SU-DHL-6 (cell line): ENCODE measurements at regions not wholly inside any gene's neighbourhood (a gene's known extent, or its start where the extent isn't known, plus 50 kb on each side); places are given as distances from the start of the nearest gene placed in this dataset.

Experiments
- H2AFZ ChIP-seq: fragments of 200-600 bp; sonication (generic); 2 replicates; pipeline ENCODE4 v1.6.1; 2014; ENCODE audit warnings: low read depth, mild to moderate bottlenecking, moderate library complexity, mixed read lengths, antibody characterized with exemption, low read length; ENCODE audit not compliant: severe bottlenecking
- H3F3A ChIP-seq: fragments of 200-600 bp; shearing (Covaris generic); 2 replicates; pipeline ENCODE4 v1.6.0; 2016; ENCODE audit warnings: antibody characterized with exemption, mild to moderate bottlenecking; ENCODE audit not compliant: insufficient read depth
- H3K27ac ChIP-seq: fragments of 200-600 bp; sonication (generic); 2 replicates; pipeline ENCODE4 v1.5.1; 2016; ENCODE audit warnings: low read depth, mild to moderate bottlenecking, low read length, moderate library complexity, mixed read lengths
- H3K27me3 ChIP-seq: fragments of 200-600 bp; sonication (generic), shearing (Covaris generic); 2 replicates; pipeline ENCODE4 v1.6.0; 2014; ENCODE audit warnings: mild to moderate bottlenecking, low read length
- H3K36me3 ChIP-seq: fragments of 200-600 bp; sonication (generic); 2 replicates; pipeline ENCODE4 v1.6.1; 2014; ENCODE audit warnings: mild to moderate bottlenecking, low read length, mixed read lengths
- H3K4me2 ChIP-seq: fragments of 300-600, 200-600 bp; shearing (Covaris generic), sonication (generic); 2 replicates; pipeline ENCODE4 v1.6.0; 2014; ENCODE audit warnings: low read length, low read depth, mild to moderate bottlenecking; ENCODE audit not compliant: poor library complexity, severe bottlenecking
- H3K4me3 ChIP-seq: fragments of 200-600 bp; sonication (generic); 2 replicates; pipeline ENCODE4 v1.5.1; 2014; ENCODE audit warnings: antibody characterized with exemption, low read length, mild to moderate bottlenecking, mixed read lengths; ENCODE audit not compliant: insufficient read depth, poor library complexity, severe bottlenecking
- H3K79me2 ChIP-seq: fragments of 200-600 bp; sonication (generic); 2 replicates; pipeline ENCODE4 v1.6.1; 2014; ENCODE audit warnings: mild to moderate bottlenecking, low read length, moderate library complexity; ENCODE audit not compliant: insufficient read depth
- H3K9ac ChIP-seq: fragments of 200-600 bp; sonication (generic); 2 replicates; pipeline ENCODE4 v1.7.0; 2014; ENCODE audit warnings: mild to moderate bottlenecking, low read length
- H3K9me2 ChIP-seq: fragments of 200-600 bp; sonication (generic); replicated peaks from 2 replicates; pipeline ENCODE4 v1.6.1; 2014; ENCODE audit warnings: low read length; ENCODE audit not compliant: insufficient read depth
- H3K9me3 ChIP-seq: fragments of 200-600 bp; sonication (generic); 2 replicates; pipeline ENCODE4 v1.6.1; 2014; ENCODE audit warnings: low read length, mixed read lengths; ENCODE audit not compliant: insufficient read depth
- H4K20me1 ChIP-seq: fragments of 200-600 bp; sonication (generic); 2 replicates; pipeline ENCODE4 v1.6.1; 2014; ENCODE audit warnings: low read depth, mild to moderate bottlenecking, antibody characterized with exemption, low read length, moderate library complexity, mixed read lengths
- EZH2phosphoT487 ChIP-seq: fragments of 200-600 bp; sonication (generic), shearing (Covaris generic); conservative IDR thresholded peaks from 2 replicates; pipeline ENCODE4 v1.6.1; 2018; ENCODE audit warnings: mild to moderate bottlenecking, antibody characterized with exemption, low read length, moderate library complexity, mixed read lengths
- TF ChIP-seq, protein P1 (sequence below): fragments of 200-600 bp; sonication (generic); IDR thresholded peaks from one replicate; pipeline ENCODE4 v1.5.1; 2017; ENCODE audit warnings: antibody characterized with exemption, mild to moderate bottlenecking, low read length, moderate library complexity; ENCODE audit not compliant: insufficient read depth, poor library complexity, severe bottlenecking

GRCh38 chr7:46363688-46364087 lies 442.6 kb upstream of the IGFBP3 start:
- Histone ChIP-seq H3K4me2 (no peak overlapping the region), H3K4me3 (no peak overlapping the region), H3K9me3 (no peaks in the 10 kb centered on the region), H3K27ac (no peak overlapping the region), H3F3A (no peaks in the 10 kb centered on the region), H3K9me2 (no peaks in the 10 kb centered on the region), H4K20me1 (no peaks in the 10 kb centered on the region), H3K79me2 (no peaks in the 10 kb centered on the region), H2AFZ (no peak overlapping the region), H3K36me3 (no peaks in the 10 kb centered on the region), H3K27me3 (no peaks in the 10 kb centered on the region), H3K9ac (no peak overlapping the region)
- TF ChIP-seq, protein P1, sequence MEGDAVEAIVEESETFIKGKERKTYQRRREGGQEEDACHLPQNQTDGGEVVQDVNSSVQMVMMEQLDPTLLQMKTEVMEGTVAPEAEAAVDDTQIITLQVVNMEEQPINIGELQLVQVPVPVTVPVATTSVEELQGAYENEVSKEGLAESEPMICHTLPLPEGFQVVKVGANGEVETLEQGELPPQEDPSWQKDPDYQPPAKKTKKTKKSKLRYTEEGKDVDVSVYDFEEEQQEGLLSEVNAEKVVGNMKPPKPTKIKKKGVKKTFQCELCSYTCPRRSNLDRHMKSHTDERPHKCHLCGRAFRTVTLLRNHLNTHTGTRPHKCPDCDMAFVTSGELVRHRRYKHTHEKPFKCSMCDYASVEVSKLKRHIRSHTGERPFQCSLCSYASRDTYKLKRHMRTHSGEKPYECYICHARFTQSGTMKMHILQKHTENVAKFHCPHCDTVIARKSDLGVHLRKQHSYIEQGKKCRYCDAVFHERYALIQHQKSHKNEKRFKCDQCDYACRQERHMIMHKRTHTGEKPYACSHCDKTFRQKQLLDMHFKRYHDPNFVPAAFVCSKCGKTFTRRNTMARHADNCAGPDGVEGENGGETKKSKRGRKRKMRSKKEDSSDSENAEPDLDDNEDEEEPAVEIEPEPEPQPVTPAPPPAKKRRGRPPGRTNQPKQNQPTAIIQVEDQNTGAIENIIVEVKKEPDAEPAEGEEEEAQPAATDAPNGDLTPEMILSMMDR: no peak
- TF ChIP-seq EZH2phosphoT487: no peak

- Histone ChIP-seq H3K9me3 (no peaks in the 10 kb centered on the region), H4K20me1 (no peaks in the 10 kb centered on the region), H3K79me2 (no peaks in the 10 kb centered on the region), H3K4me3 (no peak overlapping the region), H3K27me3 (no peaks in the 10 kb centered on the region), H3K4me2 (no peak overlapping the region), H3K36me3 (no peaks in the 10 kb centered on the region), H3K27ac (no peak overlapping the region), H3K9ac (no peak overlapping the region), H3K9me2 (no peaks in the 10 kb centered on the region), H2AFZ (no peak overlapping the region), H3F3A (no peaks in the 10 kb centered on the region)
- TF ChIP-seq EZH2phosphoT487: no peak
- TF ChIP-seq, protein P1: no peak
Observed at GRCh38 chr7:46360811-46361210, 439.7 kb upstream of the IGFBP3 start.

- Histone ChIP-seq H3K4me2 (no peak overlapping the region), H3K9me3 (no peaks in the 10 kb centered on the region), H3K27me3 (no peaks in the 10 kb centered on the region), H3F3A (no peaks in the 10 kb centered on the region), H3K9me2 (no peaks in the 10 kb centered on the region), H3K36me3 (no peaks in the 10 kb centered on the region), H3K79me2 (no peaks in the 10 kb centered on the region), H3K27ac (no peak overlapping the region), H4K20me1 (no peaks in the 10 kb centered on the region), H3K4me3 (no peak overlapping the region), H2AFZ (no peak overlapping the region), H3K9ac (no peak overlapping the region)
- TF ChIP-seq, protein P1: no peak
- no peak for TF ChIP-seq EZH2phosphoT487
Observed at GRCh38 chr7:46360296-46360695, 439.2 kb upstream of the IGFBP3 start.
